MCF 10A (cell line): ENCODE measurements at regions not wholly inside any gene's neighbourhood (a gene's known extent, or its start where the extent isn't known, plus 50 kb on each side); places are given as distances from the start of the nearest gene placed in this dataset.

Experiments used
- BruUV-seq: library from RNA; stranded (reverse); fragments of 400-500 nt; replicated peaks from 2 replicates; lab custom pipeline; 2021; lab: Mats Ljungman, UMichigan
- CTCF ChIA-PET: fragments of 300-600 bp; sonication (Branson Sonifier 250); formaldehyde crosslinking; extraction: SDS; loops from one replicate; lab custom pipeline; 2021; ENCODE audit warnings: antibody characterized with exemption, inconsistent platforms; lab: Yijun Ruan, JAX
- POLR2A ChIA-PET: fragments of 300-600, 350-650 bp; sonication (Branson Sonifier 250); formaldehyde crosslinking; extraction: SDS; loops from one replicate; lab custom pipeline; 2020; ENCODE audit warnings: antibody characterized with exemption, inconsistent platforms; lab: Yijun Ruan, JAX
- DNase-seq: peaks from one replicate; pipeline ENCODE4 v3.0.0-alpha.2; 2018; ENCODE audit not compliant: unreplicated experiment
- H3K27ac Mint-ChIP-seq: one replicate; pipeline ENCODE4 v1.8.0; 2022; ENCODE audit warnings: mild to moderate bottlenecking, low read depth, mixed read lengths; ENCODE audit not compliant: unreplicated experiment
- H3K27me3 Mint-ChIP-seq: one replicate; pipeline ENCODE4 v1.8.0; 2022; ENCODE audit warnings: mixed read lengths; ENCODE audit not compliant: insufficient read depth, unreplicated experiment
- H3K36me3 Mint-ChIP-seq: one replicate; pipeline ENCODE4 v1.8.0; 2022; ENCODE audit warnings: mild to moderate bottlenecking, moderate library complexity, mixed read lengths; ENCODE audit not compliant: insufficient read depth, unreplicated experiment
- H3K4me1 Mint-ChIP-seq: one replicate; pipeline ENCODE4 v1.8.0; 2022; ENCODE audit warnings: mixed read lengths; ENCODE audit not compliant: insufficient read depth, unreplicated experiment
- H3K4me3 Mint-ChIP-seq: one replicate; pipeline ENCODE4 v1.8.0; 2022; ENCODE audit warnings: mild to moderate bottlenecking, moderate library complexity, mixed read lengths; ENCODE audit not compliant: unreplicated experiment
- H3K9me3 Mint-ChIP-seq: one replicate; pipeline ENCODE4 v1.8.0; 2022; ENCODE audit warnings: mixed read lengths; ENCODE audit not compliant: unreplicated experiment
- intact Hi-C: fragments of 100-400 bp; cut with micrococcal nuclease; formaldehyde crosslinking; loops from 2 replicates; pipeline ENCODE4 v1.14.1; 2022
- TF ChIP-seq, protein P1 (sequence below): fragments of 200-600 bp; IDR thresholded peaks from one replicate; pipeline ENCODE4 v1.8.0; 2022; ENCODE audit warnings: antibody characterized with exemption, mild to moderate bottlenecking; ENCODE audit not compliant: unreplicated experiment

- H3K27me3 Mint-ChIP-seq, result no peaks in the 10 kb centered on the region
- H3K4me3 Mint-ChIP-seq, result no peak overlapping the region
- no TSS peak for BruUV-seq
Measured at GRCh38 chr4:188295899-188296298, 156.7 kb downstream of the TRIML1 start.

GRCh38 chr4:188296331-188296730, 157.1 kb downstream of the TRIML1 start:
- H3K4me3 Mint-ChIP-seq, result no peak overlapping the region
- H3K9me3 Mint-ChIP-seq, result no peaks in the 10 kb centered on the region
- DNase-seq, result no peak
- intact Hi-C loops, result no loop called here
- ChIA-PET POLR2A (no interaction called here), CTCF (interaction anchor here (0.6 to 0.7 kb wide), 2 partner anchors 265 to 387 kb away, joined by 3 to 5 read pairs; no protein-coding TSS in a partner anchor)
- no TSS peak for BruUV-seq
- no peak overlapping the region for H3K27ac Mint-ChIP-seq
- TF ChIP-seq, protein P1, sequence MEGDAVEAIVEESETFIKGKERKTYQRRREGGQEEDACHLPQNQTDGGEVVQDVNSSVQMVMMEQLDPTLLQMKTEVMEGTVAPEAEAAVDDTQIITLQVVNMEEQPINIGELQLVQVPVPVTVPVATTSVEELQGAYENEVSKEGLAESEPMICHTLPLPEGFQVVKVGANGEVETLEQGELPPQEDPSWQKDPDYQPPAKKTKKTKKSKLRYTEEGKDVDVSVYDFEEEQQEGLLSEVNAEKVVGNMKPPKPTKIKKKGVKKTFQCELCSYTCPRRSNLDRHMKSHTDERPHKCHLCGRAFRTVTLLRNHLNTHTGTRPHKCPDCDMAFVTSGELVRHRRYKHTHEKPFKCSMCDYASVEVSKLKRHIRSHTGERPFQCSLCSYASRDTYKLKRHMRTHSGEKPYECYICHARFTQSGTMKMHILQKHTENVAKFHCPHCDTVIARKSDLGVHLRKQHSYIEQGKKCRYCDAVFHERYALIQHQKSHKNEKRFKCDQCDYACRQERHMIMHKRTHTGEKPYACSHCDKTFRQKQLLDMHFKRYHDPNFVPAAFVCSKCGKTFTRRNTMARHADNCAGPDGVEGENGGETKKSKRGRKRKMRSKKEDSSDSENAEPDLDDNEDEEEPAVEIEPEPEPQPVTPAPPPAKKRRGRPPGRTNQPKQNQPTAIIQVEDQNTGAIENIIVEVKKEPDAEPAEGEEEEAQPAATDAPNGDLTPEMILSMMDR, result no peak
- H3K27me3 Mint-ChIP-seq, result no peaks in the 10 kb centered on the region
- no peaks in the 10 kb centered on the region for H3K36me3 Mint-ChIP-seq
- peaks cover 11% of the 10 kb centered on the region for H3K4me1 Mint-ChIP-seq

More at GRCh38 chr4:188295899-188296298, 156.7 kb downstream of the TRIML1 start:
- ChIA-PET CTCF (no interaction called here), POLR2A (no interaction called here)
- TF ChIP-seq, protein P1, result no peak
- peak; percentile 41 for DNase-seq
- intact Hi-C loops, result no loop called here
- Mint-ChIP-seq H3K36me3 (no peaks in the 10 kb centered on the region), H3K4me1 (peaks cover 11% of the 10 kb centered on the region), H3K27ac (no peak overlapping the region), H3K9me3 (no peaks in the 10 kb centered on the region)

DNA sequence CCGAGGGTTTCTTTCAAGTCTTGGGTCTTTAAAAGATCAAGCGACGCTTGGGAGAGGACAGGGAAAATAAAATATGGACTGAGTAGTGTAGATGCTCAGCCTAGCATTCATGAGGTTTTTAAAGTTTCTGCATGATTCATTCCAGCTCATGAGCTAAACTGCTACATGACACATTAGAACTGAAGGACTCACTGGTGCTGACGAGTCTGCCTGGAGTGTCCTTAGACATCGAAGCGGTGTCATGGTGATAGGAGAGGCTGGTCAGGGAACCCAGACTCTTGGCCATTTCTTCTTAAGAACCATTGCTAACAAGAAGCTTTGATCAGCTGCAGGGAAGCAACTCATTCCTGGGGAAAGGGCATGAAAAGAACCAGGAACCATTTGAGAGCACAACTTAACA, 158.6 kb downstream of the TRIML1 start:
- H3K27me3 Mint-ChIP-seq, result no peaks in the 10 kb centered on the region
- H3K9me3 Mint-ChIP-seq, result no peaks in the 10 kb centered on the region
- ChIA-PET POLR2A (no interaction called here), CTCF (no interaction called here)
- TF ChIP-seq, protein P1, result no peak
- peaks cover 11% of the 10 kb centered on the region for H3K4me1 Mint-ChIP-seq
- intact Hi-C loops, result no loop called here
- H3K27ac Mint-ChIP-seq, result no peak overlapping the region
- no peak overlapping the region for H3K4me3 Mint-ChIP-seq
- BruUV-seq, result no TSS peak
- DNase-seq, result no peak
- peaks cover 8% of the 10 kb centered on the region for H3K36me3 Mint-ChIP-seq

- BruUV-seq, result no TSS peak
- Mint-ChIP-seq H3K36me3 (peaks cover 8% of the 10 kb centered on the region), H3K9me3 (no peaks in the 10 kb centered on the region), H3K27ac (no peak overlapping the region), H3K4me3 (no peak overlapping the region), H3K4me1 (peaks cover 11% of the 10 kb centered on the region), H3K27me3 (no peaks in the 10 kb centered on the region)
- ChIA-PET POLR2A (no interaction called here), CTCF (no interaction called here)
- intact Hi-C loops, result no loop called here
- no peak for DNase-seq
- TF ChIP-seq, protein P1, result no peak
Measured at GRCh38 chr4:188299161-188299560, 159.9 kb downstream of the TRIML1 start.
